ENCODE measurements at regions not wholly inside any gene's neighbourhood (a gene's known extent, or its start where the extent isn't known, plus 50 kb on each side); places are given as distances from the start of the nearest gene placed in this dataset.

DNA sequence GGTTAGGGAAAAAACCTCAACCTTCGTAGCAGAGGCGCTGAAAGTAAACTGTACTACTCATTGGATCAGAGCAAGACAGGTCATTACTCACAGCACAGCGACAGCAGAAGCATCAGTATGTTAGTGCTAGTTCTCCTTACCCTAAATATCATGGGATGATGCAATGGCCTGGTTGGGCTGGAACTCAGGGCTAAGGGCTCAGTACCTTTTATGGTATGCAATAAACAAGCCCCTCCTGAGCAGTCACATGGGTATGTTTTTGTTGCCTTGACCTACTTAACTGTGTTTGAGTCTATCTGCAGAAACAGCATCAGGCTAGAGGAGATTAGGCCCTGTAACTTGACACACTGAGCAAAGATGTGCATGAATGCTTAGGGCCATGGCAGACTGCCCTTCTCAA, 369.4 kb upstream of the IMPG1 start:
- Mint-ChIP-seq H3K4me1 (ENCODE audit: low read depth, unreplicated experiment) (no peaks in the 10 kb centered on the region), H3K9me3 (ENCODE audit: unreplicated experiment) (no peaks in the 10 kb centered on the region), H3K4me3 (ENCODE audit: unreplicated experiment) (no peak overlapping the region), H3K27ac (ENCODE audit: unreplicated experiment) (no peak overlapping the region), H3K36me3 (ENCODE audit: insufficient read depth, unreplicated experiment) (no peaks in the 10 kb centered on the region), H3K27me3 (ENCODE audit: insufficient read depth, unreplicated experiment) (no peaks in the 10 kb centered on the region)
- Histone ChIP-seq H3K36me3 (ENCODE audit: control insufficient read depth, insufficient read depth, low read length) (no peaks in the 10 kb centered on the region), H3K27me3 (replicated peaks; ENCODE audit: control insufficient read depth, insufficient read depth, low read length) (no peaks in the 10 kb centered on the region), H3K4me1 (no peaks in the 10 kb centered on the region), H3K4me3 (ENCODE audit: low read depth, low read length) (no peak overlapping the region), H3K9me3 (no peaks in the 10 kb centered on the region)
- CTCF ChIA-PET = no interaction called here
- intact Hi-C loops (cut with micrococcal nuclease; ENCODE audit: unreplicated experiment) = no loop called here
- BruUV-seq (replicated peaks) = no TSS peak
- no peak for DNase-seq
- POLR2A ChIA-PET = no interaction called here
- TF ChIP-seq, protein P1, sequence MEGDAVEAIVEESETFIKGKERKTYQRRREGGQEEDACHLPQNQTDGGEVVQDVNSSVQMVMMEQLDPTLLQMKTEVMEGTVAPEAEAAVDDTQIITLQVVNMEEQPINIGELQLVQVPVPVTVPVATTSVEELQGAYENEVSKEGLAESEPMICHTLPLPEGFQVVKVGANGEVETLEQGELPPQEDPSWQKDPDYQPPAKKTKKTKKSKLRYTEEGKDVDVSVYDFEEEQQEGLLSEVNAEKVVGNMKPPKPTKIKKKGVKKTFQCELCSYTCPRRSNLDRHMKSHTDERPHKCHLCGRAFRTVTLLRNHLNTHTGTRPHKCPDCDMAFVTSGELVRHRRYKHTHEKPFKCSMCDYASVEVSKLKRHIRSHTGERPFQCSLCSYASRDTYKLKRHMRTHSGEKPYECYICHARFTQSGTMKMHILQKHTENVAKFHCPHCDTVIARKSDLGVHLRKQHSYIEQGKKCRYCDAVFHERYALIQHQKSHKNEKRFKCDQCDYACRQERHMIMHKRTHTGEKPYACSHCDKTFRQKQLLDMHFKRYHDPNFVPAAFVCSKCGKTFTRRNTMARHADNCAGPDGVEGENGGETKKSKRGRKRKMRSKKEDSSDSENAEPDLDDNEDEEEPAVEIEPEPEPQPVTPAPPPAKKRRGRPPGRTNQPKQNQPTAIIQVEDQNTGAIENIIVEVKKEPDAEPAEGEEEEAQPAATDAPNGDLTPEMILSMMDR (IDR thresholded peaks at IDR 0.05; ENCODE audit: insufficient read depth in 1 of 2, low read depth in 1 of 2, low read length in 1 of 2, severe bottlenecking in 1 of 2, unreplicated experiment in 1 of 2) = no peak

DNA sequence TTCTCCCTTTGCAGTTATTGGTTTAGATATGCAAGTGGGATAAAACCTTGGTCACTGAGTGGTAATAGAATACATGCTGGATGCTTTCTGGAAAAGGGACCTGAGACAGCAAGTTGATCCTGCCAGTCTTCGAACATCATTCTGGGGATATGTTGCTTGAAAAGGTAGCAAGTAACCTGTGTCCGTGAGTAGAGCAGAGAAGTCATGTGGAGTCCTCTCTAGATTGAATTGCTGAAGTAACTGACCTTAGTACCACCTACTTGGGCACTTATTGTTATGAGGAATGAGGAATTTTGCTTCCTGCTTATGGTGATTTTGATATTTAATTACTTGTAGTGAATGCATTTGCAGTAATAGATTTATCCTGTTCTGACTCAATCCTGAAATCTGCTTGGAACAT, 367.3 kb upstream of the IMPG1 start:
- Mint-ChIP-seq H3K27ac (ENCODE audit: unreplicated experiment) (no peak overlapping the region), H3K4me1 (ENCODE audit: low read depth, unreplicated experiment) (no peaks in the 10 kb centered on the region), H3K9me3 (ENCODE audit: unreplicated experiment) (no peaks in the 10 kb centered on the region), H3K36me3 (ENCODE audit: insufficient read depth, unreplicated experiment) (no peaks in the 10 kb centered on the region), H3K4me3 (ENCODE audit: unreplicated experiment) (no peak overlapping the region), H3K27me3 (ENCODE audit: insufficient read depth, unreplicated experiment) (peaks cover 3% of the 10 kb centered on the region)
- Histone ChIP-seq H3K4me1 (no peaks in the 10 kb centered on the region), H3K36me3 (ENCODE audit: control insufficient read depth, insufficient read depth, low read length) (no peaks in the 10 kb centered on the region), H3K27me3 (replicated peaks; ENCODE audit: control insufficient read depth, insufficient read depth, low read length) (no peaks in the 10 kb centered on the region), H3K4me3 (ENCODE audit: low read depth, low read length) (no peak overlapping the region), H3K9me3 (no peaks in the 10 kb centered on the region)
- BruUV-seq (replicated peaks) = no TSS peak
- intact Hi-C loops (cut with micrococcal nuclease; ENCODE audit: unreplicated experiment) = no loop called here
- CTCF ChIA-PET = no interaction called here
- no peak for DNase-seq
- POLR2A ChIA-PET = no interaction called here
- TF ChIP-seq, protein P1 (IDR thresholded peaks at IDR 0.05; ENCODE audit: insufficient read depth in 1 of 2, low read depth in 1 of 2, low read length in 1 of 2, severe bottlenecking in 1 of 2, unreplicated experiment in 1 of 2) = no peak

DNA sequence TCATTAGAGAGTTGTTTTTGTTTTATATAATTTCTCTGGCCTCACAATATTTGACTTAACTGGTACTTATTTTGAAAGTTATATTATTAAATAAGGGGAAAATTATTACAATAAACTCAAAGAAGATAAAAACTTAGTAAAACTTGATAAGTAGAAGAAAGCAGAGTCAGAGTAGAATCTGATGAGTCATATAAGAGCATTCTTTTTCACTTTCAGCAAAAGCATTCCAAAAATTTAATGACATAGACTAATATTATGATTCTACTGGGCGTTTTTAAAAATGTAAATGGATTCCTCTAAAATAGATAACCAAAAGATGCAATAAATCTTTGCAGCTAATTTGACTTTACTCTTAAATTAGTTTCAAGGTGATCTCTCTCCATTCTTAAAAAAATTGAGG, 366.3 kb upstream of the IMPG1 start:
- Mint-ChIP-seq H3K36me3 (ENCODE audit: insufficient read depth, unreplicated experiment) (no peaks in the 10 kb centered on the region), H3K9me3 (ENCODE audit: unreplicated experiment) (no peaks in the 10 kb centered on the region), H3K4me3 (ENCODE audit: unreplicated experiment) (no peak overlapping the region), H3K27ac (ENCODE audit: unreplicated experiment) (no peak overlapping the region), H3K4me1 (ENCODE audit: low read depth, unreplicated experiment) (no peaks in the 10 kb centered on the region), H3K27me3 (ENCODE audit: insufficient read depth, unreplicated experiment) (peaks cover 3% of the 10 kb centered on the region)
- no peaks in the 10 kb centered on the region for H3K36me3 ChIP-seq (ENCODE audit: control insufficient read depth, insufficient read depth, low read length)
- TF ChIP-seq, protein P1 (IDR thresholded peaks at IDR 0.05; ENCODE audit: insufficient read depth in 1 of 2, low read depth in 1 of 2, low read length in 1 of 2, severe bottlenecking in 1 of 2, unreplicated experiment in 1 of 2) = no peak
- ChIA-PET CTCF (no interaction called here), POLR2A (no interaction called here)
- no peaks in the 10 kb centered on the region for H3K4me1 ChIP-seq
- BruUV-seq (replicated peaks) = no TSS peak
- no peaks in the 10 kb centered on the region for H3K27me3 ChIP-seq (replicated peaks; ENCODE audit: control insufficient read depth, insufficient read depth, low read length)
- no peak overlapping the region for H3K4me3 ChIP-seq (ENCODE audit: low read depth, low read length)
- no peaks in the 10 kb centered on the region for H3K9me3 ChIP-seq
- DNase-seq = no peak
- intact Hi-C loops (cut with micrococcal nuclease; ENCODE audit: unreplicated experiment) = no loop called here
